ENCODE measurements at regions not wholly inside any gene's neighbourhood (a gene's known extent, or its start where the extent isn't known, plus 50 kb on each side); places are given as distances from the start of the nearest gene placed in this dataset.

DNA sequence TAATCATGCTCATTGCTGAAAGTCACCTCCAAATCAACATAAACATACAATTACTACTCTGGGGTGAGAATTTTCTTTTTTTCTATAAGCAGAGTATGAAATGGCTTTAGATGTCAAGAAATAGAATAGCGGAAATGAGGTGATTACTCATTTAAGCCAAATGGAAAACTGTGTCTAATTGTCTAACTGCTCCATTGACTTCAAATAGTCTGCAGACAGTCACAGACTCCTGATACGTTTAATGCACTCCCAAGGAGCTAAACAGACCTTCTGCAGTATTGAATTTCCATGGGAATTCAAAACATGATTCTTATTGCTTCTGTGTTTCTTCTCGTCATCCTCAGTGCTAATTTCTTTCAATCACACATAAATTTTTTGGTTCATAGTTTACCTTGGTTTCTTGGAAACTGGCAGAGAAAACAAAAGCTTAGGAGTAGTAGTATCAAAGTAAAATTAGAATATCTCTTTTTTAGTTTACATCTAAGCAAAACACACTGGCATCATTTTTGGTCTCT is 865.2 kb upstream of the SLC10A2 start:
- TF ChIP-seq POLR2A (IDR thresholded peaks at IDR 0.05): no peak
- TF ChIP-seq, protein P1, sequence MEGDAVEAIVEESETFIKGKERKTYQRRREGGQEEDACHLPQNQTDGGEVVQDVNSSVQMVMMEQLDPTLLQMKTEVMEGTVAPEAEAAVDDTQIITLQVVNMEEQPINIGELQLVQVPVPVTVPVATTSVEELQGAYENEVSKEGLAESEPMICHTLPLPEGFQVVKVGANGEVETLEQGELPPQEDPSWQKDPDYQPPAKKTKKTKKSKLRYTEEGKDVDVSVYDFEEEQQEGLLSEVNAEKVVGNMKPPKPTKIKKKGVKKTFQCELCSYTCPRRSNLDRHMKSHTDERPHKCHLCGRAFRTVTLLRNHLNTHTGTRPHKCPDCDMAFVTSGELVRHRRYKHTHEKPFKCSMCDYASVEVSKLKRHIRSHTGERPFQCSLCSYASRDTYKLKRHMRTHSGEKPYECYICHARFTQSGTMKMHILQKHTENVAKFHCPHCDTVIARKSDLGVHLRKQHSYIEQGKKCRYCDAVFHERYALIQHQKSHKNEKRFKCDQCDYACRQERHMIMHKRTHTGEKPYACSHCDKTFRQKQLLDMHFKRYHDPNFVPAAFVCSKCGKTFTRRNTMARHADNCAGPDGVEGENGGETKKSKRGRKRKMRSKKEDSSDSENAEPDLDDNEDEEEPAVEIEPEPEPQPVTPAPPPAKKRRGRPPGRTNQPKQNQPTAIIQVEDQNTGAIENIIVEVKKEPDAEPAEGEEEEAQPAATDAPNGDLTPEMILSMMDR (IDR thresholded peaks at IDR 0.05): no peak
